NT2/D1 (cell line): ENCODE measurements at regions not wholly inside any gene's neighbourhood (a gene's known extent, or its start where the extent isn't known, plus 50 kb on each side); places are given as distances from the start of the nearest gene placed in this dataset.

Experiments used
- SUZ12 ChIP-seq: IDR thresholded peaks from 2 replicates; pipeline ENCODE4 v1.6.1; 2011; ENCODE audit not compliant: insufficient read length, insufficient read depth; ENCODE audit errors: extremely low read depth
- YY1 ChIP-seq: IDR thresholded peaks from 2 replicates; pipeline ENCODE4 v1.6.1; 2011; ENCODE audit not compliant: insufficient read length, insufficient read depth
- ZNF274 ChIP-seq: IDR thresholded peaks from 2 replicates; pipeline ENCODE4 v1.6.1; 2011; ENCODE audit warnings: mild to moderate bottlenecking, low read depth, low read length

DNA sequence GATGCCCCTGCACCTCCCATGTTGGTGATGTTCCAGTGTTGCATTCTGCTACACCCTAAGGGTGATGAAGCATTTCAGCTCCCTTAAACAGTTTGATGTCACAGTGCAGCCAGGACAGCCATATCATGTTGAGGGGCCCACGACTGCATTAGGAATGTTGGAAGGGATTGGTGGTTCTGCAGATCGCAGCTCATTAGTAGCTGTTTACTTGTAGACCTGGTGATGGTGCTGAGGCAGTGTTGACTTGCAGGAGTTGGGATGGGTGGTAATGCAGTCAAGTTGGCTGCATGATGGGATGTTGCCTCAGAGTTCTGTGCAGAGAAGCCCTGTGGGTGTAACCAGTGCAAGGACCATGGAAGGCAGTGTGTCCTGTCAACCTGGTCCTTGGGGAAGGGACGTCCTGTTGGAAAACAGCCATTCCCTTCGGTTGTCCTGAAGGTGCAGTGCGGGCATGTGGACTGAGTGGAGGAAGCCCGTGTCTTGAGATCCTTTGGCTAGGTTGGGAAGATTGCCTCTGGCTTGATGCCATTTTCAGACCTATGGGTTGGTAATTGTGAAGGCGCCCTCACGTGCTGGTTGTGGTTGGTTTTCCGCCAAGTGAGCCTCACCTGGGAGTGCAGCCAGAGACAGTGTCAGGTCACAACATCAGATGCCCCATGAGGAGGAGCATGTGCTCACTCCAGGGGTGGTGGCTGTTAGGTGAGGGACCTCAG is 100.7 kb downstream of the SNRPN start:
- no peak for TF ChIP-seq YY1
- TF ChIP-seq ZNF274, result no peak
- TF ChIP-seq SUZ12, result no peak
